H1 (cell line): ENCODE measurements at regions not wholly inside any gene's neighbourhood (a gene's known extent, or its start where the extent isn't known, plus 50 kb on each side); places are given as distances from the start of the nearest gene placed in this dataset.

Experiments
- CTCF ChIA-PET: fragments of 300-600 bp; sonication (Branson Sonifier 250); formaldehyde crosslinking; loops from one replicate; lab custom pipeline; 2021; ENCODE audit not compliant: partially characterized antibody; lab: Charles Lee
- POLR2A ChIA-PET: fragments of 300-600 bp; sonication (Branson Sonifier 250); formaldehyde crosslinking; loops from one replicate; lab custom pipeline; 2021; ENCODE audit warnings: inconsistent platforms; ENCODE audit not compliant: partially characterized antibody; lab: Charles Lee
- DNase-seq, 2 experiments: peaks; one replicate each; pipeline versions ENCODE4 v3.0.0 to v3.0.0-alpha.2; 2010 to 2022; ENCODE audit warnings: low spot score in 2 of 2, low read depth in 1 of 2, mixed read lengths in 1 of 2
- FAIRE-seq: peaks from 2 replicates; lab custom pipeline; 2011; peaks lifted over from hg19 to GRCh38; lab: Jason Lieb, UNC
- H2AFZ ChIP-seq: 2 replicates; pipeline ENCODE4 v1.8.1; 2012; ENCODE audit warnings: low read length, inconsistent platforms
- H2AK5ac ChIP-seq: 2 replicates; pipeline ENCODE4 v1.6.1; 2013; ENCODE audit warnings: low read depth, low read length
- H2BK120ac ChIP-seq: replicated peaks from 2 replicates; pipeline ENCODE3; 2013; ENCODE audit warnings: low read depth, low read length, inconsistent platforms
- H2BK12ac ChIP-seq: 2 replicates; pipeline ENCODE4 v1.6.1; 2013; ENCODE audit warnings: low read depth, low read length
- H2BK15ac ChIP-seq: 2 replicates; pipeline ENCODE4 v1.6.1; 2013; ENCODE audit warnings: low read length
- H2BK20ac ChIP-seq: 2 replicates; pipeline ENCODE4 v1.6.1; 2013; ENCODE audit warnings: low read length
- H2BK5ac ChIP-seq: 2 replicates; pipeline ENCODE4 v1.6.1; 2013; ENCODE audit warnings: low read depth, low read length
- H3K14ac ChIP-seq: 2 replicates; pipeline ENCODE4 v1.6.1; 2013; ENCODE audit warnings: inconsistent platforms; ENCODE audit not compliant: insufficient read length
- H3K18ac ChIP-seq: 2 replicates; pipeline ENCODE4 v1.6.1; 2013; ENCODE audit warnings: low read length; ENCODE audit errors: extremely low read depth
- H3K23ac ChIP-seq: 2 replicates; pipeline ENCODE4 v1.6.1; 2013; ENCODE audit warnings: inconsistent platforms; ENCODE audit not compliant: insufficient read length
- H3K23me2 ChIP-seq: 2 replicates; pipeline ENCODE4 v1.6.1; 2013; ENCODE audit warnings: low read depth, low read length
- H3K27ac ChIP-seq: 2 replicates; pipeline ENCODE4 v1.6.1; 2011; ENCODE audit warnings: low read depth, low read length, inconsistent platforms
- H3K27me3 ChIP-seq, 4 experiments: replicated peaks in 1 of 4; 1 replicate in 1 of 4; 2 replicates in 3 of 4; pipeline versions ENCODE4 v1.6.1 to v1.8.1; 2011 to 2013; ENCODE audit warnings: low read length in 3 of 4, mild to moderate bottlenecking in 3 of 4, inconsistent platforms in 2 of 4, mixed read lengths in 2 of 4, moderate library complexity in 1 of 4; ENCODE audit not compliant: control insufficient read depth in 3 of 4, insufficient read depth in 3 of 4; ENCODE audit errors: extremely low read depth in 1 of 4
- H3K36me3 ChIP-seq, 4 experiments: 2 replicates each; pipeline versions ENCODE4 v1.6.1 to v1.8.1; 2011 to 2013; ENCODE audit warnings: mild to moderate bottlenecking in 4 of 4, low read length in 3 of 4, moderate library complexity in 2 of 4, control low read depth in 1 of 4, inconsistent platforms in 1 of 4; ENCODE audit not compliant: insufficient read depth in 4 of 4, control insufficient read depth in 2 of 4
- H3K4ac ChIP-seq: replicated peaks from 2 replicates; pipeline ENCODE3; 2013; ENCODE audit warnings: low read length, low read depth, mixed read lengths, inconsistent platforms; ENCODE audit not compliant: insufficient read length
- H3K4me1 ChIP-seq, 4 experiments: replicated peaks in 1 of 4; 1 replicate in 1 of 4; 2 replicates in 3 of 4; pipeline versions ENCODE4 v1.6.1 to v1.8.1; 2011 to 2013; ENCODE audit warnings: low read length in 3 of 4, inconsistent platforms in 2 of 4, mixed read lengths in 1 of 4; ENCODE audit not compliant: insufficient read depth in 4 of 4, control insufficient read depth in 3 of 4
- H3K4me2 ChIP-seq, 2 experiments: 2 replicates each; pipeline versions ENCODE4 v1.6.1 to v1.8.1; 2011 to 2013; ENCODE audit warnings: low read depth in 2 of 2, low read length in 2 of 2, control low read depth in 1 of 2, inconsistent platforms in 1 of 2, mild to moderate bottlenecking in 1 of 2; ENCODE audit not compliant: insufficient read depth in 1 of 2
- H3K4me3 ChIP-seq, 4 experiments: fragments of 200-600, 300-600 bp in 1 of 4; sonication (generic), shearing (Covaris generic), sonication (Bioruptor Twin) in 1 of 4; 2 replicates each; pipeline versions ENCODE4 v1.5.1 to v1.8.1; 2011 to 2016; ENCODE audit warnings: low read length in 4 of 4, low read depth in 3 of 4, control low read depth in 2 of 4, inconsistent platforms in 2 of 4, mild to moderate bottlenecking in 2 of 4, mixed read lengths in 1 of 4, moderate library complexity in 1 of 4; ENCODE audit not compliant: insufficient read depth in 2 of 4; ENCODE audit errors: extremely low read depth in 1 of 4
- H3K56ac ChIP-seq: replicated peaks from 2 replicates; pipeline ENCODE3; 2013; ENCODE audit warnings: low read depth, mild to moderate bottlenecking, mixed read lengths, low read length, inconsistent platforms; ENCODE audit not compliant: insufficient read length
- H3K79me1 ChIP-seq: 2 replicates; pipeline ENCODE4 v1.6.1; 2013; ENCODE audit warnings: low read depth, low read length, control low read depth
- H3K79me2 ChIP-seq, 2 experiments: 2 replicates each; pipeline versions ENCODE4 v1.6.1 to v1.8.1; 2012 to 2013; ENCODE audit warnings: low read length in 2 of 2, mild to moderate bottlenecking in 2 of 2, inconsistent platforms in 1 of 2; ENCODE audit not compliant: insufficient read depth in 2 of 2, control insufficient read depth in 1 of 2
- H3K9ac ChIP-seq, 4 experiments: replicated peaks in 1 of 4; 1 replicate in 1 of 4; 2 replicates in 3 of 4; pipeline versions ENCODE4 v1.6.1 to v1.8.1; 2011 to 2013; ENCODE audit warnings: low read depth in 3 of 4, low read length in 3 of 4, control low read depth in 2 of 4, mild to moderate bottlenecking in 2 of 4, moderate library complexity in 2 of 4, inconsistent platforms in 1 of 4; ENCODE audit errors: extremely low read depth in 1 of 4
- H3K9me3 ChIP-seq, 2 experiments: 2 replicates each; pipeline versions ENCODE4 v1.6.1 to v1.8.1; 2012 to 2013; ENCODE audit warnings: mild to moderate bottlenecking in 2 of 2, moderate library complexity in 2 of 2, control low read depth in 1 of 2, inconsistent platforms in 1 of 2, low read depth in 1 of 2, low read length in 1 of 2, mixed read lengths in 1 of 2; ENCODE audit not compliant: insufficient read depth in 2 of 2
- H4K20me1 ChIP-seq, 2 experiments: replicated peaks in 1 of 2; 2 replicates each; pipeline versions ENCODE3 to v1.8.1; 2011 to 2013; ENCODE audit warnings: inconsistent platforms in 2 of 2, low read length in 2 of 2, mild to moderate bottlenecking in 1 of 2; ENCODE audit not compliant: insufficient read depth in 2 of 2, control insufficient read depth in 1 of 2
- H4K5ac ChIP-seq: 2 replicates; pipeline ENCODE4 v1.6.1; 2013; ENCODE audit warnings: low read length, low read depth, mixed read lengths, inconsistent platforms; ENCODE audit not compliant: insufficient read length
- H4K8ac ChIP-seq: 2 replicates; pipeline ENCODE4 v1.8.0; 2013; ENCODE audit warnings: mild to moderate bottlenecking, moderate library complexity, low read length, inconsistent platforms; ENCODE audit not compliant: insufficient read depth; ENCODE audit errors: extremely low read depth
- H4K91ac ChIP-seq: replicated peaks from 2 replicates; pipeline ENCODE3; 2013; ENCODE audit warnings: low read length, mixed read lengths, inconsistent platforms; ENCODE audit not compliant: insufficient read length
- ASH2L ChIP-seq: fragments of 200-600, 300-600 bp; sonication (generic); IDR thresholded peaks from one replicate; pipeline ENCODE4 v1.7.1; 2017; ENCODE audit warnings: low read length
- CHD2 ChIP-seq: IDR thresholded peaks from 2 replicates; pipeline ENCODE4 v1.6.1; 2012; ENCODE audit warnings: low read length, improper control_type of control experiment
- JUN ChIP-seq: IDR thresholded peaks from 2 replicates; pipeline ENCODE4 v1.6.1; 2011; ENCODE audit warnings: low read depth, mild to moderate bottlenecking, improper control_type of control experiment, low read length
- POLR2AphosphoS5 ChIP-seq: IDR thresholded peaks from 2 replicates; pipeline ENCODE4 v1.6.1; 2011; ENCODE audit warnings: low read depth, low read length
- RXRA ChIP-seq: IDR thresholded peaks from 2 replicates; pipeline ENCODE4 v1.6.1; 2011; ENCODE audit warnings: low read depth, mild to moderate bottlenecking, low read length, moderate library complexity; ENCODE audit not compliant: insufficient read depth
- SIRT6 ChIP-seq: IDR thresholded peaks from one replicate; pipeline ENCODE4 v1.7.1; 2012; ENCODE audit warnings: low read length, inconsistent platforms
- SIX5 ChIP-seq: IDR thresholded peaks from 2 replicates; pipeline ENCODE4 v1.6.1; 2011; ENCODE audit warnings: mild to moderate bottlenecking, low read depth, low read length
- SP4 ChIP-seq: IDR thresholded peaks from 2 replicates; pipeline ENCODE4 v1.6.1; 2012; ENCODE audit warnings: low read length, inconsistent platforms
- TBP ChIP-seq: IDR thresholded peaks from 2 replicates; pipeline ENCODE4 v1.6.1; 2011; ENCODE audit warnings: low read depth, low read length, improper control_type of control experiment
- WGBS, 2 experiments: shearing (Covaris generic) in 1 of 2; methylation state at CpG; one replicate each; pipeline versions ENCODE4 v1.1.6 to v1.1.7; 2013 to 2015; ENCODE audit warnings: low lambda C conversion rate in 2 of 2, mixed read lengths in 2 of 2, inconsistent platforms in 1 of 2, low coverage in 1 of 2, missing lambda C conversion rate in 1 of 2; ENCODE audit not compliant: insufficient replicate concordance in 2 of 2, insufficient coverage in 1 of 2, insufficient read length in 1 of 2; ENCODE audit errors: extremely low coverage in 1 of 2, missing lambda C conversion rate in 1 of 2; 5-methylcytosine and 5-hydroxymethylcytosine counted together

GRCh38 chr7:121697731-121698316 is 175.1 kb upstream of the PTPRZ1 start:
- H2AFZ ChIP-seq, result no peak overlapping the region
- ChIA-PET POLR2A (no interaction called here), CTCF (interaction anchor here (1.6 kb wide), 2 partner anchors 22 to 297 kb away, joined by 4 to 5 read pairs; no protein-coding TSS in a partner anchor)
- no peaks in the 10 kb centered on the region for H3K36me3 ChIP-seq
- no peak overlapping the region for H3K27ac ChIP-seq
- no peak overlapping the region for H4K5ac ChIP-seq
- H3K4me2 ChIP-seq, result no peak overlapping the region
- H3K79me2 ChIP-seq, result no peaks in the 10 kb centered on the region
- no peak overlapping the region for H2BK20ac ChIP-seq
- no peak overlapping the region for H3K23ac ChIP-seq
- H3K9ac ChIP-seq, result no peak overlapping the region
- no peak overlapping the region for H3K4ac ChIP-seq
- no peaks in the 10 kb centered on the region for H3K23me2 ChIP-seq
- no peaks in the 10 kb centered on the region for H4K20me1 ChIP-seq
- H2BK5ac ChIP-seq, result no peak overlapping the region
- H3K4me3 ChIP-seq, result no peak overlapping the region
- DNase-seq, result no peak
- H3K27me3 ChIP-seq, result no peaks in the 10 kb centered on the region
- FAIRE-seq, result no peak
- H3K79me1 ChIP-seq, result no peaks in the 10 kb centered on the region
- no peak overlapping the region for H3K14ac ChIP-seq
- no peak for TF ChIP-seq SIRT6
- TF ChIP-seq ASH2L, result no peak
- no peak for TF ChIP-seq SIX5
- TF ChIP-seq CHD2, result no peak
- no peak for TF ChIP-seq JUN
- TF ChIP-seq TBP, result no peak
- no peak for TF ChIP-seq SP4
- no peak for TF ChIP-seq RXRA
- no peak for TF ChIP-seq POLR2AphosphoS5
- no peak overlapping the region for H2AK5ac ChIP-seq
- H3K56ac ChIP-seq, result no peak overlapping the region
- H4K91ac ChIP-seq, result no peak overlapping the region
- H2BK15ac ChIP-seq, result no peak overlapping the region
- no peaks in the 10 kb centered on the region for H3K9me3 ChIP-seq
- H3K18ac ChIP-seq, result no peak overlapping the region
- 87% methylated on average over 2 of the region's 2 CpGs; no CpG with 5 or more reads in 1 of the 2 experiments for WGBS, 2 experiments
- H4K8ac ChIP-seq, result no peak overlapping the region
- no peak overlapping the region for H2BK12ac ChIP-seq
- no peak overlapping the region for H2BK120ac ChIP-seq
- H3K4me1 ChIP-seq, result no peaks in the 10 kb centered on the region
